HG03354 (cell line): ENCODE measurements at regions not wholly inside any gene's neighbourhood (a gene's known extent, or its start where the extent isn't known, plus 50 kb on each side); places are given as distances from the start of the nearest gene placed in this dataset.
"Not testable (repeated sequence)": the region's sequence is repeated elsewhere in the genome, so short reads cannot be mapped to it uniquely, and the experiment has no call there.

Experiments used
- ATAC-seq: cut with Tn5 transposase; IDR thresholded peaks from one replicate; pipeline ENCODE4 v1.9.1; 2021; ENCODE audit warnings: mild to moderate bottlenecking; ENCODE audit not compliant: unreplicated experiment, poor library complexity, severe bottlenecking

DNA sequence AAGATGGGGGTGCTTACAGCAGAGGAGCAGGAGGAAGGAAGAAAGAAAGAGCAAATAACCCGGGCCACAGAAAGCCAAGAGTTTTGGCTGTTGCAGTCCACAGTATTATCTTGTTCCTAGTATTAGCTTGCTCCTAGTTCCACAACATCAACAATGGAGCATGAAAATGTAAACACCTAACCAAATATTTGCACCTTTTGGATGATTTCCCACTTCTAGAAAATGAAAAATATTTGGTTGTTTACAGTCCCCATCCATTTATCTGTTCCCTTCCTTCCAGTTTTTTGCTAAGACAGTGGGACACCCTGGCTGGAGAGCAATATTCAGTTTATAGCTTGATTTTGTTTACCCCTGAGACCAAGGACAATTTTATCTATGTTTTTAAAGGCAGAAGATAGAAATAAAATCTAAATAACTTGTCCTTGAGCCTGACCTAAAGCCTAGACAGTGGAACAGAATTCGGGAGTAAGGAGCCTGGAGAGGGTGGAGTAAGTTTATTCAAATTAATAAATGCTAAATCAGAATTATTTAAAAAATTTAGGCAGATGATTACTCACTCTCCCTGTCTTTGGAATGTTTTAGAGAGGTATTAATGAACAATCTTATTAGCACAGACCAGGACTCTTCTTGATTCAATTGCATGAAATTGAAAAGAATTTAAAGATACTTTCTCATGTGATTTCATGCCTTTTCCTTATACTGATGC, 51.6 kb downstream of the RESF1 start:
- ATAC-seq: no peak

DNA sequence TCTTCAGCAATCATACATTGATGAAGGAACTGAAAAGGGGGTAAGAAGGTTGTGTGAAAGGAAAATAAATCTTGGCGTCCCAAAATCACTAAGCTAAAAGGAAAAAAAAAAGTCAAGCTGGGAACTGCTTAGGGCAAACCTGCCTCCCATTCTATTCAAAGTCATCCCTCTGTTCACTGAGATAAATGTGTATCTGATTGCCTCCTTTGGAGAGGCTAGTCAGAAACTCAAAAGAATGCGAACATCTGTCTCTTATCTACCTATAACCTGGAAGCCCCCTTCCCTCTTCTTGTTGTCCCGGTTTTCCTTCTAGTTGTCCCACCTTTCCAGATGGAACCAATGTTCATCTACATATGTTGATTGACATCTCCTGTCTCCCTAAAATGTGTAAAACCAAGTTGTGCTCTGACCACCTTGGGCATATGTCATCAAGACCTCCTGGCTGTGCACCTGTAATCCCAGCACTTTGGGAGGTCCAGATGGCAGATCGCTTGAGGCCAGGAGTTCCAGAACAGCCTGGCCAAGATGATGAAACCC, 53.1 kb downstream of the RESF1 start:
- ATAC-seq: no peak

DNA sequence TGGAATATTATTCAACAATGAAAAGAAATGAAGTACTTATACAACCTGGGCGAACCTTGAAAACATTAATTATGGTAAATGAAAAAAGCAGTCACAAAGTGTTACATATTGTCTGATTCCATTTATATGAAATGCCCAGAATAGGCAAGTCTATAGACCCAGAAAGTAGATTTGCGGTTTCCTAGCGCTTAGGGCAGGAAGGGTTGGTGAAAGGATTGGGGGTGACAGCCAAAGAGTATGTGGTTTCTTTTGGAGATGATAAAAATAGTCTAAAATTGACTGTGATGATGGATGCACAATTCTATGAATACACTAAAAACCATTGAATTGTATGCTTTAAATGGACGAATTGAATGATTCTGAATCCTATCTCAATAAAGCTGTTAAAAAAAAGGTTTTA, 55.8 kb downstream of the RESF1 start:
- no peak for ATAC-seq

DNA sequence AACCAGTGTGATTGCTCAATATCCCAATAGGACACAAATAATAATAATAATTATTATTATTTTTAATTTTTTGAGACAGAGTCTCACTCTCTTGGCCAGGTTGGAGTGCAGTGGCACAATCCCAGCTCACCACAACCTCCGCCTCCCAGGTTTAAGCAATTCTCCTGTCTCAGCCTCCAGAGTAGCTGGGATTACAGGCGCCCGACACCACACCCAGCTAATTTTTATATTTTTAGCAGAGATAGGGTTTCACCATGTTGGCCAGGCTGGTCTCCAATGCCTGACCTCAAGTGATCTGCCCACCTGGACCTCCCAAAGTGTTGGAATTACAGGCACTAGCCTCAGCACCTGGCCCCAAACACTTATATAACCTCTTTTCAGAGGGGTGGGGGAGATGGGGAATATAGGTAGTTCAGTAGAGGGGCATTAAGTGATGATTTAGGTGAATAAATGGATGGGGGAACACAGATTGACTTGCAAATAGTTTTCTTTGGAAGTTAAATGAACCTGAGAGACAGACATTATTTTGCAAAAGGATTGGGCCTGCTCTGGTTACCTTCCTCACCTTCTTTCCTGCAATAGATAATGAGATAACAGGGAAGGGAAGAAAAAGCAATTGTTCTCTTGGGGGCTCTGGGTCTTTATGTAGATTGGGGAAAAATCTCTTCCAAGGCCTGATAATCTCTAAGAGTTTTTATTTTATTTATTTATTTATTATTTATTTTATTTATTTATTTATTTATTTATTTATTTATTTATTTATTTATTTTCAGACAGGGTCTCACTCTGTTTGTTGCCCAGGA, 57.7 kb downstream of the RESF1 start:
- ATAC-seq: no peak

DNA sequence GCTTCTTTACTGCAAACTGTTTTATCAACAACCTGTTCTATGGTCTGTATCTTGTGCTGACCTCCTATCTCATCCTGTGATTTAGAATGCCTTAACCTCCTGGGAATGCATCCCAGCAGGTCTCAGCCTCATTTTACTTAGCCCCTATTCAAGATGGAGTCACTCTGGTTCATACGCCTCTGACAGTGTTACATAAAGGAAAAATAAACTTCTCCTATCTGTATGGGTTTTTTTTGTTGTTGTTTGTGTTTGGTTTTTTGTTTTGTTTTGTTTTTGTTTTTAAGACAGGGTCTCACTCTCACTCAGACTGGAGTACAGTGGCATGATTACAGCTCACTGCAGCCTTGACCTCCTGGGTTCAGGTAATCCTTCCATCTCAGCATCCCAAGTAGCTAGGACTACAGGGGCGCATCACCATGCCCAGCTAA, 62.1 kb downstream of the RESF1 start:
- no peak for ATAC-seq

DNA sequence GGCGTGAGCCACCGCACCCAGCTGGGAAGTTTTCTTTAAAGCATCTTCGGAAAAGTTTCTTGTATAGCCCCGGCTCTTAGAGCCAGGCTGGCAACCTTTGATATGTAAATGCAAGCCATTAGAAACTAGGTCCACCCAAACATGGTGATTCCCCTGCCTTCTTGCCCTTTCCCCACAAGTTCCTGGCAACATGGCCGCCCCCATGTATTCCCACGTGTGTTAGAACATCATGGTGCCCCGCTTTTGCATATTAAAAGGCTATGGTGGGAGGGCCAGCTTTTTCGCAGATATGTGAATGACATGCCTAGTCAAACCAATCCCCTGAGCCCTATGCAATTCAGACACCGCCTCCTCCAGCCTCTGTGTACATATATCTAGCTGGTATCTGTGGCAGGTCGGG, 63.2 kb downstream of the RESF1 start:
- not testable (repeated sequence) for ATAC-seq

DNA sequence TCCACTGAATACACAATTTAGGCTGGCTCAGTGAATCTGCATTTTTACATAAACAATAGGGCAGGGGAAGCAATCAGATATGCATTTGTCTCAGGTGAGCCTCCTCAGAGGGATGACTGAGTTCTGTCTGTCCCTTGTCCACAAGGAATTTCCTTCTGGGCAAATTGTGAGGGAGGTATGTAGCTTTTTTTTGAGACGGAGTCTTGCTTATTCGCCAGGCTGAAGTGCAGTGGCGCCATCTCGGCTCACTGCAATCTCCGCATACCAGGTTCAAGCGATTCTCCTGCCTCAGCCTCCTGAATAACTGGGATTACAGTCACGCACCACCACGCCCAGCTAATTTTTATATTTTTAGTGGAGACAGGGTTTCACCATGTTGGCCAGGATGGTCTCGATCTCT, 64.6 kb downstream of the RESF1 start:
- ATAC-seq: not testable (repeated sequence)

DNA sequence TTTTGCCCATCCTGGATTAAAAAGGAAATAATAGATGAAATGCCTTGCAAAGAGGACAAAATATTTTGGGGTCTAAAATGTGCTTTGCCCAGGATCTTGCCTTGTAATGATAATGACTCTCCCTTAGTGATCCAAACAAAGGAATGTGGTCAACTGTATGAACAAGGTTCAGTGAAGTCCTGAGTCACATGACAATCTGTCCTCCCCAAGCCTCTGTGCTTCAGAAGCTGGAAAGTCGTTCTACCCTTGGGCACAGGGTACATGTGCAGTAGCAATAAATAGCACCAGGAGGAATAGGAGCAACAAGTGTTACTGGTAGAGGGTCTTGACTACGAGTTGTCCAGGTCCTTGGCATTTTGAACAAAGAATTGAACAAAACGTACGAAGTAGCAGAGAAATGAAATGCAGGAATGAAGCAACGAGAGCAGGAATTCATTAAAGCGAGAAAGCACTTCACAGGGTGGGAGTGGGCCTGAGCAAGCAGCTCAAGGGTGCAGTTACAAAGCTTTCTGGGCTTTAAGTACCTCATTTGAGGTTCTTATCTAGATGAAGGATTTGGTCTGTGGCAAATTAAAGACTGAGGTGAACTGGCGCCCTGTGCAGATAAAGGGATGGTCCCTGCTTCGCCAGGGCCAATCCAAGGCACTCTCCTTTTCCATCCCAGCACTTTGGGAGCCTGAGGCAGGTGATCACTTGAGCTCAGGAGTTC, 65.8 kb downstream of the RESF1 start:
- ATAC-seq: no peak

DNA sequence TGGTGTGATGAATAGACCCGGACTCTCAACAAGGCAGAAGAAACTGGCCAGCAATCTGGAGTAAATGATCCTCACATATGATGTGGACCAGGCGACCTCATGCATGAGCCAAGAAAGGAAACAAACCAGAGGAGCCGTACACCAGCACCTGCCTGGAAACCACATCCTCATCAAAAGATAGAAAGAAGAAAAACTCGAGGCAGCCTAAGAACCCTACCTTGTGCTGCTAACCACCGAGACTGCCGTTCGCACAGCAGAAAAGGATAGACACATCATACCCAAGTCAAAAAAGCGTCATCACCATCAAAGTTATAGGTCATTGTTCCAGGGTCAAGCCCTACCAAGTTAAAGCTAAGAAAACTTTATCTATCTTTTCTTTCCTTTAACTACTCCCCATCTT, 66.7 kb downstream of the RESF1 start:
- peak; percentile 84 for ATAC-seq

DNA sequence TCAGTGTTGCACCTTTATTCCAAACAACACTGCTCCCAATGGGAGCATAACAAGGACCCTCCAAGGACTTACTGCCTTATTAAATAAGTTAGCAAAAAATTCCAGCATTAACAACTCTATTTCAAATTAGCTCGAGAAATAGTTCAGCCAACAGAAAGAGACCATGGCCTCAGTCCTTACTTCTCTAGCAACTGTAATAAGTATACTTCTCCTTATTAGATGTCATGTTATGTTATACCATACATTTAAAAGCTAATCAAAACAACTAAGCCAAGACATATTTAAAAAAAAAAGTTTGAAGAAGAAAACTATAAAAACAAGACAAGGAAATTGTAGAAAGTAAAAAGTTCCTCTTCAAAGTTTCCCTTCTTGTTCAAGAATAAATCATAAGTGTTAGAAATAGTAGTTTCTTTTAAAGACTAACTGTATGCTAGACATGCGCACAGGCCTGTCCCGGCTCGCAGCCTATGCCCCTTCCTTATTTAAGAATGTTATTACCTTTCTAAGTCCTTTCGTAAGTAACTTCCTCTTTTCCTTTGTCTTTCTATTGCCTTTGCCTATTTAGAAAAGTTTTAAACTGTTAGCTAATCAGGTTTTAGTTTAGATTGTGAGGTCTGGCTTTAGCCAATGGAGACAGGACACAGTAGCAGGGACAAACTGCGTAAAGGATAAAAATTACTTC, 68.6 kb downstream of the RESF1 start:
- ATAC-seq: no peak

DNA sequence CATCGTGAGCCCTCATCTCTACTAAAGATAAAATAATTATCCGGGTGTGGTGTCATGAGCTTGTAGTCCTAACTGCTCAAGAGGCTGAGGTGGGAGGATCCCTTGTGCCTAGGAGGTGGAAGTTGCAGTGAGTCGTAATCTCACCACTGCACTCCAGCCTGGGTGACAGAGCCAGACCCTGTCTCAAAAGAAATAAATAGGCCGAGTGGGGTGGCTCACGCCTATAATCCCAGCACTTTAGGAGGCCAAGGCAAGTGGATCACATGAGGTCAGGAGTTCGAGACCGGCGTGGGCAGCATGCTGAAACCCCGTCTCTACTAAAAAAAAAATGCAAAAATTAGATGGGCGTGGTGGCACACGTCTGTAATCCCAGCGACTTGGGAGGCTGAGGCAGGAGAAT, 70.9 kb downstream of the RESF1 start:
- no peak for ATAC-seq

DNA sequence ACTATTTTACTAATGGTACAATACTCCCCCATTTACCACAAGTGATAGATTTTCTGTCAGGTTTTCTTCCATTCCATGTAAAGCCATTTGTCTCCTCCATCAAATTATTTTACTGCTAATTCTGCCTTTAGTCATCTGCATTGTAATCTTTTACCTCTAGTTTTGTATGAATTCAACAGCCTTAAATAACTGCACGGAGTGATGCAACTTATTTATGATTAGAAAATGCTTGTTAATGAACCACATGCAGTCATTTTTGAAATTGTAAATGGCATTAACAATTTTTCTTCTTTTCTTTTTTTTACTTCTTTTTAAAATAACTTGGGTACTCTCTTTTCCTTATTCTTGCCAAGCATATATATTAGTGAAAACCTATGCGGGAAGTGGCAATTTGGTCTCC, 71.5 kb downstream of the RESF1 start:
- ATAC-seq: no peak

DNA sequence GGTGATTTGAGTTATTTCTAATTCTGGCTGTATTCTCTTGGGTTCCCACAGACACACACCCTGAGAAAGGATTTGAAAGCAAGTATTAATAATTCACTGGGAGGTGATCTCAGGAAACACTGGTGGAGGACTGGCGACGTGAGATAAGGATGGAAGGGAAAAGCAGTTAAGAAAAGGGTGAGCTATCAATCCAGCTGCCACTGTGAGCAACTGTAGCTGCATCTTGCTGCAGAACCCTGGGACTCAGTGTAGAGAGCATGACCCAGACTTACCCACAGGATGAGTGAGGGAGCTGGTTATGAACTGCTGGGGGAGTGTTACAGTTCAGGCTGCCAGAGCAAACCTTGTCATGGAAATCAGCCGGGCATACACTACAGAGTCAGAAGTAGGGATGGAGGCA, 71.9 kb downstream of the RESF1 start:
- no peak for ATAC-seq

DNA sequence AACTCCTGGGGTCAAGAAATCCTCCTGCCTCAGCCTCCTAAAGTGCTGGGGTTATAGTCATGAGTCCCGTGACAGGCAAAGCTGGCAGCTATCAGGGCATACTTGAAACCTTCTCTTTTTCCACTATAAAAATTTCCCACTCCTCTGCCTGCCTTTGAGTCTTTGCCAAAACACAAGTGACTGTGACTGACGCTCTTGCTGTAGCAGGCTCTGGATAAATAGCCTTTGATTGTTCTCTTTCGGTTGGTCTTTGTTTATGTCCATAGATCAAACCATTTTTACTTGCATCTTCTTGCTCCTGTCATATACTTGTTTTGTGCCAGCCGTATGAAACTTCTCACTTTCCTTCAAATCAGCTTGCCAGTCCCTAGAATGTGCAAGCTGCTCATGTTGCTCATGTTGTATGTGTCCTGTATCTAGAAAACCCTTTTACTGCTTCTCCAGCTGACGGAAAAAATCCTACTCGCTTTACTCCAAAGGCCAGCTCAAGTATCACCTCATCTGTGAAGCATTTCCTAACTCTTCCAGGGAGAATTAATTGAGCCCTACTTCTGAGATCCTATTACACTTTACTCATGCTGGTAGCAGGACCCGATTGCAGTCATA, 73.1 kb downstream of the RESF1 start:
- no peak for ATAC-seq

DNA sequence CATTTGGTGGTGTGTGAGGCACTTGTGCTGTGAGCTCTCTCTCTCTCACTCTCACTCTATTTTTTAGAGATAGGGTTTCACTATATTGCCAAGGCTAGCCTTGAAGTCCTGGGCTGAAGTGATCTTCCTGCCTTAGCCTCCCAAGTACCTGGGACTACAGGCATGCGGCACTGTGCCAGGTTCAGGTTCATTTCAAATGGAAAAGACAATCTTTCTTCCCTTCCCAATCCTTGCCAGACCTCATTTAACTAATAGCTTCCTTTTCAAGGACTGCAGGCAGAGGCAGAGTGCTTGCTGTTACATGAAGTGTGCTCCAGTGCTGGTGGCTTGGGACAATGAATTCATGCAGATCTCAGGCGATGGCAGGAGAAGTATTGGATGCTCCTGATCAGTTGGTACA, 73.2 kb upstream of the BICD1 start:
- ATAC-seq: no peak

DNA sequence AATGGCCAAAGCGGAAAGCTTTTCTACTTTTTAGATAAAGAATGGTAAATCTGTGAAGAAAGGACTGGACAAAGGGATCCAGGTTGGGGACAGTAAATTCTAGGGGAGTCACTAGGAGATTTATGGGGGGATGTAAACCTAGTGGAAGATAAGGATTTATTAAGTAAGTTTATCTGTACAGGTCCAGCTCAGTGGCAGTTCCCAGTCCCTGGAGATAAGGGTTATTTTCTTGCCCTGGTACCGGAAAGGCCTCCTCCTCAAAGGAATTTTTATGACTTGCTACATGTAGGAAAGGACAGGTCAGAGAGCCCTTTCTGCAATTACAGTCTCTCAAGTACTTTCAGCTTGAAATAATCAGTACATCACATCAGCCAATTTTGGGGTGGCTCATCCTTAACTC, 72.6 kb upstream of the BICD1 start:
- ATAC-seq: no peak

DNA sequence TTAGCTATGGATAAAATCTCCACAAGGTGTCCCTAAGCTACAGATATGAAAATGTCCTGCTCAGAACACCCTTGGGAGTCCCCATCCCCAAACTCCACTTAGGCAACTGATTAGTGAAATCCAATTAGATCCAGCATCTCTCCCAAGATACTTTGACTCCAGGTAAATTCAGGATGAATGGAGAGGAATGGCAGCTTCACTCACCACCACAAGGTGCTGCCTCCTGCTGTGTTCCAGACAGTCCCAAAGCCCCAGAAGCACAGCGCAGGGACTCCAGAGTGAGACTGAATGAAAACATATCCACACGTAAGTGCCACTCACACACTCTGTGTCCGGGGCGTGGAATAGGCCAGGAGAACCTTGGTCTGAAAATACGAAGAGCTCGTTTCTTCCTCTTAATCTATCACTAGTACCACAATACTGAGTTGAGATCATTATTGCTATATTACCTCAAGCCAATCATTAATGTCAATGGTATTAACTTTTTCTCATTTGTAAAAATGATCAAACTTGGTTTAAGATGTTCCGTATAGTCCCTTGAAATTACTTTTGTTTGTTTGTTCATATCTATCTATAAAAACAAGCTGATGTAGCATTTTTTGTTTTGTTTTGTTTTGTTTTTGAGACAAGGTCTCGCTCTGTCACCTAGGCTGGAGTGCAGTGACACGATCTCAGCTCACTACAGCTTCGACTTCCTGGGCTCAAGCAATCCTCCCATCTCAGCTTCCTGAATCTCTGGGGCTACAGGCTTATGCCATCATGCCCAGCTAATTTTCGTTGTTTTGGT, 70.0 kb upstream of the BICD1 start:
- no peak for ATAC-seq

DNA sequence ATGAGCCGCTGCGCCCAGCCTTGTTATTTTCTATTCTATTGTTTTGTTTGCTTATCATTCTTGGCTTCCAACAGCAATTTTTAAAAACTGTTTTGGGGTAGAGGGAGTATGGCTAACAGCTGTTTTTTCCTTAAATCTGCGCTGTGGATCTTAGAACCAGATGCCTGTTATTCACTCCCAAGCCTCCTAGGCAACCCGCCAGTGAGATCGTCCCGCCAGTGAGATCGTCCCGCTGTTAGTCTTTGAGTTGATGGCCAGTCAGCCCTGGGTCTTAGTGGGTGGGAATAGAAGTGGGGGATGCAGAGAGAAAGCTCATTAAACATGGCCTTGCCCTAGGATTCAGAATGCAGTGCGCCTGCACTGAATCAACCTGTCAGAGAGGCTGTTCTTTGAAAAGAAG, 67.3 kb upstream of the BICD1 start:
- no peak for ATAC-seq
